OCI-LY3 (cell line): ENCODE measurements at regions not wholly inside any gene's neighbourhood (a gene's known extent, or its start where the extent isn't known, plus 50 kb on each side); places are given as distances from the start of the nearest gene placed in this dataset.

Experiments
- EZH2phosphoT487 ChIP-seq: fragments of 200-600 bp; shearing (Covaris generic); IDR thresholded peaks from 2 replicates; pipeline ENCODE4 v1.6.1; 2018; ENCODE audit warnings: antibody characterized with exemption, mixed run types, low read depth
- TF ChIP-seq, protein P1 (sequence below): fragments of 200-600, 300-600 bp; sonication (generic); IDR thresholded peaks from 2 replicates; pipeline ENCODE4 v1.5.1; 2014; ENCODE audit warnings: antibody characterized with exemption, low read length, low read depth

DNA sequence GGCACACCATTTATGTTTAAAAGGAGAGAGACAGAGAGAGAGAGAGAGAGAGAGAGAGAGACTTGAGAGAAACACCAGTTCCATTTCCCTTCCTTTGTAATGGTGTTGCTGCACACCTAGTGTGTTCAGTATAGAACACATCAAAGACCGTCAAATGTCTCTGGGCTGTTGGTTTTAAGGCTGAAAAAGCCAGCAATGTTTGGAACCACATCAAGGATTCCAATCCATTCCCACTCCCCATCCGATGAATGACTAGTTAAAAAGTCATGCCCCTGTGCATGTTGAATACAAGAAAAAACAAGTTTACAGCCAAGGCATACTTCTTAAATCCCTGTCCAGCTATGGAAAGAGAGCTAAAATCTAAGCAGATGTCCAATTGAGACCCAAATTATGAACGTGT is 83.0 kb upstream of the IFNE start:
- TF ChIP-seq, protein P1, sequence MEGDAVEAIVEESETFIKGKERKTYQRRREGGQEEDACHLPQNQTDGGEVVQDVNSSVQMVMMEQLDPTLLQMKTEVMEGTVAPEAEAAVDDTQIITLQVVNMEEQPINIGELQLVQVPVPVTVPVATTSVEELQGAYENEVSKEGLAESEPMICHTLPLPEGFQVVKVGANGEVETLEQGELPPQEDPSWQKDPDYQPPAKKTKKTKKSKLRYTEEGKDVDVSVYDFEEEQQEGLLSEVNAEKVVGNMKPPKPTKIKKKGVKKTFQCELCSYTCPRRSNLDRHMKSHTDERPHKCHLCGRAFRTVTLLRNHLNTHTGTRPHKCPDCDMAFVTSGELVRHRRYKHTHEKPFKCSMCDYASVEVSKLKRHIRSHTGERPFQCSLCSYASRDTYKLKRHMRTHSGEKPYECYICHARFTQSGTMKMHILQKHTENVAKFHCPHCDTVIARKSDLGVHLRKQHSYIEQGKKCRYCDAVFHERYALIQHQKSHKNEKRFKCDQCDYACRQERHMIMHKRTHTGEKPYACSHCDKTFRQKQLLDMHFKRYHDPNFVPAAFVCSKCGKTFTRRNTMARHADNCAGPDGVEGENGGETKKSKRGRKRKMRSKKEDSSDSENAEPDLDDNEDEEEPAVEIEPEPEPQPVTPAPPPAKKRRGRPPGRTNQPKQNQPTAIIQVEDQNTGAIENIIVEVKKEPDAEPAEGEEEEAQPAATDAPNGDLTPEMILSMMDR = no peak
- no peak for TF ChIP-seq EZH2phosphoT487
